GM12891 (cell line): ENCODE measurements at regions not wholly inside any gene's neighbourhood (a gene's known extent, or its start where the extent isn't known, plus 50 kb on each side); places are given as distances from the start of the nearest gene placed in this dataset.

Experiments used
- POLR2A ChIP-seq: IDR thresholded peaks from 2 replicates; pipeline ENCODE4 v1.6.1; 2011; ENCODE audit warnings: low read depth, low read length, control low read depth
- POLR2AphosphoS5 ChIP-seq: IDR thresholded peaks from 2 replicates; pipeline ENCODE4 v1.6.1; 2011; ENCODE audit warnings: low read depth, low read length, control low read depth
- SPI1 ChIP-seq: IDR thresholded peaks from 2 replicates; pipeline ENCODE4 v1.6.1; 2011; ENCODE audit warnings: low read depth, low read length, control low read depth
- TAF1 ChIP-seq: IDR thresholded peaks from 2 replicates; pipeline ENCODE4 v1.6.1; 2011; ENCODE audit warnings: low read depth, low read length, control low read depth

GRCh38 chr12:103181366-103182152 lies 224.1 kb downstream of the ASCL1 start:
- TF ChIP-seq SPI1 (0 out of 2 replicates have a peak, but pooled peaks have one; percentile 14), TAF1 (no peak), POLR2A (no peak), POLR2AphosphoS5 (no peak)
